Suppressor macrophage treated with lipopolysaccharide for 4 hours (primary cell): ENCODE measurements at regions not wholly inside any gene's neighbourhood (a gene's known extent, or its start where the extent isn't known, plus 50 kb on each side); places are given as distances from the start of the nearest gene placed in this dataset.
"Not testable (repeated sequence)": the region's sequence is repeated elsewhere in the genome, so short reads cannot be mapped to it uniquely, and the experiment has no call there.

ENCODE experiments used
- DNase-seq: peaks from one replicate; pipeline ENCODE4 v3.0.0-alpha.2; 2020

DNA sequence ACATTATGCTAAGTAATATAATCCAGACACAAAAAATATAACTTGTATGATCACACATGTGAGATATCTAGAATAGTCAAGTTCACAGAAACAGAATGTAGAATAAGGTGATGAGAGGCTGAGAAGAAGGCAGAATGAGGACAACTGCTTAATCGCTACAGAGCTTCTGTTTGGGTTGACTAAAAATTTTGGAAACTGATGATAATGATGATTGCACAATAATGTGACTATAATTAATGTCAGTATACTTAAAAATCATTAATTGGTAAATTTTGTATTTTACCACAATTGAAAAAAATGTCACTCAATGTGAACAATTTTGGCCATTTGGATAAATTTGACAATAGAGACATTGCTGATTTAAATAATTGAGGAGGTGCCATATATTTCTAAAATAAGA, 1374.4 kb upstream of the CDH8 start:
- no peak for DNase-seq

DNA sequence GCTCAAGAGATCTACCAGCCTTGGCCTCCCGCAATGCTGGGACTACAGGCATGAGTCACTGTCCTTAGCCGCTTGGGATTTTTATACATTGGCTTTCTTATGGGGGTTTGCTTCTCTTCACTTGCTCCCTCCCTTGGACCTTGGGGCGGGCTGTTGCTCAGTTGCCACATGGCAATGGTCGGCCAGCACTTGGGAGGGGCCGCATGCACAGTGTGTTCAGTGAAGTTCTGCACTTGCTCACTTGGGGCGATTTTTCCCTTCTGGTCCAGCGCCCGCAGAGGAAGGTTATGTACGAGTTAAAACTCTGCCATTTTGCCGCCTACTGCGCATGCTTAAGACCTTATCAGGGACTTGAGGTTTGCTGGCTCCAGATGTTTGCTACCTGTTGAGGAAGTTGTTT, 1367.6 kb upstream of the CDH8 start:
- no peak for DNase-seq

DNA sequence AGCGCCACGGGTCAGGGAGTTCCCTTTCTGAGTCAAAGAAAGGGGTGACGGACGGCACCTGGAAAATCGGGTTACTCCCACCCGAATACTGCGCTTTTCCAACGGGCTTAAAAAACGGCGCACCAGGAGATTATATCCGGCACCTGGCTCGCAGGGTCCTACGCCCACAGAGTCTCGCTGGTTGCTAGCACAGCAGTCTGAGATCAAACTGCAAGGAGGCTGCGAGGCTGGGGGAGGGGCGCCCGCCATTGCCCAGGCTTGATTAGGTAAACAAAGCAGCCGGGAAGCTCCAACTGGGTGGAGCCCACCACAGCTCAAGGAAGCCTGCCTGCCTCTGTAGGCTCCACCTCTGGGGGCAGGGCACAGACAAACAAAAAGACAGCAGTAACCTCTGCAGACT, 1352.0 kb upstream of the CDH8 start:
- not testable (repeated sequence) for DNase-seq

DNA sequence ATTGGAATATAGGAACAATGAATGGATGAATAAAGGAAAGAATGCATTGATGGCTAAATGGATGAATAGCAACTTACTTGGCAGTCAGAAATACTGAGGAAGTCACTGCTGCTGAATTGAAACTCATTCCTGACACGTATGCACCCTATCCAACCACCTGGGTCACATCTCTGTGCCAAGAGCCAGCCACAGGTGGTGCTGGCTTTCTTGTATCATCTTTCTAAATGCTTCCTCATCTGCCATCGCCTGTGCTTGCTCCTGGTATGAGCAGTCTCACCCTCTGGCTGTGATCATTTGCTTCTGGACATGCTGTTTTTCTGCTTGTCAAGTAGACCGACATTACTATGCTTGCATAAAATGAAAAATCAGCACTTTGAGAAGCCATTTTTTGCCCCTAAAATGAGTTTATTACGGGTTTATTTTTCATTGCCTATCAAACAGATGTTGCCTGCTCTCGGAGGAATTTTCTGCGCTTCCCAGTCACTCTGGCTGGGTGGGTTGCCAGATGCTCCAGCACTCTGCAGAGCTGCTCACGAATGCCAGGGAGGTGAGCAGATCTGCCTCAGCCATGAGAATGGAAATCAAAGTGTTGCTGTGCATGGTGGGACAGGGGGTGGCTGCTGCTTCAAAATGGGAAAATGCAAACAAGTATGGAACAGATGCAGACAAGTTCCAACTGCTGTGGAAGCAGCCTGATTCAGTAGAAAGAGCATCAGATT, 1349.6 kb upstream of the CDH8 start:
- no peak for DNase-seq

DNA sequence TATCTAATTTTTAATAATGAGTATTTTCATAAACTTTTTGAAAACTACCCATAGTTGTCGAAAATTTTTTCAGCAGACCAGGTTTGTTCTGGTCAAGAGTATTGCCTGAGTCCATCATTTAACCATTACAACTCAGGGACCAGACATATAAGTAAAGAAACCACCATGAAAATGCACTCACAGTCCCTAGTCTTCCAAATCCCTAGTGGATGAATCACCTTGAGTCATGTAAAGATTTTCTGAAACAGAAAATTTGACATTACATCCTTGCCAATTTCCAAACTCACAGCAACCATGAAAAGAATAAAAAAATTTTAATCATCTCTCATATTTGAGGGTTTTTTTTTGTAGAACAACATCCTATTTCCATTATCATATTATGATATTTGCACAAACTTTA, 1337.5 kb upstream of the CDH8 start:
- DNase-seq = no peak

DNA sequence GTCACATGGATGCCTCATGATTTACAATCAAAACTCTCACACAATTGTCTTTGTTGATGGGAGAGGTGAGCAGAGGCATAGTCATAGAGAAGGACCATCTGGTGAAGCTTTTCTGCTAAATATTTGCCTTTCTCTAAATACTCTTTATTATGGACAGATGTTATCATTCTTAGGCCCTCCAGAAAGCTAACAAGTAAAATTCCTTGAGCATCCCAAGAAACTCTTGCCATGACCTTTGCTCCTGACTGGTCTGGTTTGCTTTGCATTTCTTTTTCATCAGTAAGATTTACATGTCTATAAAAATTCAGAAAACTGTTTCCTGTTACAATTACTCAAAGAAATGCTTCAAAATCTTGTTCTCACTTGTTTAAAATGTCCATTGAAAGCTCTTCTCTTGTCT, 1336.6 kb upstream of the CDH8 start:
- no peak for DNase-seq

DNA sequence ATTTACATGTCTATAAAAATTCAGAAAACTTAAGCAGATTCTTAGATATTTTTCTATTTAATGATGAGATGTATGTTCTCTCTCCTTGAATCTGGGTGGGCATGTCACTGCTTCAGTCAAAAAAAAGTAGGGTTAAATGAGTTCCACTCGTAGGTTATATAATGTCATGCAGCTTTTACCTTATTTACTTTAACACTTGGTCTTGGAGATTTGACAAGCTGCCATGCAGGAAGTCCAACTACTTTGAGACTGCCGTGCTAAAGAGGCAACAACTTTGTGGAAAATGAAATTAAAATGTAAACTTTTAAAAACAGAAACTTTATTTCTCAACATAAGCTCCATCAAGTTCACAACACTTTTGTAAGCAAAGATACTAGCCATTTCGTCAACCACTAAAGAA, 1336.0 kb upstream of the CDH8 start:
- no peak for DNase-seq

DNA sequence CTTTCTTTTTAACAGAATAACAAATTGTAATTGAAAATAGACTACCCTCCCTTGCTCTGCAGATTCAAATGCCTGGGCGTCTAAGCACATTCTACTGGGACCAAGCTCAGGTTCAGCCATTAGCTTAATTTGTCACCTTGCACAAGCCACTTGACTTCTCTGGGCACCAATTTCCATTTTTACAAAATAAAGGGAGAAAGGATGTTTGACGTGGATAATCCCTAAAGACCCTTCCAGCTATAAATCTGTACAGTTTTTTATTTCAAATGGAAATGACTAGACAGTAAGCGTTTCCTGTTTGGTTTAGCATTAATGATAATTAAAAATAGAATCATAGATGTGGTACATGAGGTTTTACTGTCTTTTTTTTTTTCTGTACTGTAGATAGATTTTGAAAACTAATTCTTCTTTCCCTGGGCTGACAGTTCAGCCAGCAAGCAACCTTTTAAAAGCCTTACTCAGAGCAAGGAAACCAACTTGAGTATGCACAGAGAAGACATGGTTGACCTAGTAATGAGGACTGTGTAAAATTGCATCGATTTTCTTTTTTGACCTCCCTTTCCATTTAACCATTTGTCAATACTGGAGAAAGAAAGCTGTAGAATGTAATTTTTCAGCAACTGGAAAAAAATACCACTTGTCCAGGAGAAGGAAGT, 1329.5 kb upstream of the CDH8 start:
- no peak for DNase-seq

DNA sequence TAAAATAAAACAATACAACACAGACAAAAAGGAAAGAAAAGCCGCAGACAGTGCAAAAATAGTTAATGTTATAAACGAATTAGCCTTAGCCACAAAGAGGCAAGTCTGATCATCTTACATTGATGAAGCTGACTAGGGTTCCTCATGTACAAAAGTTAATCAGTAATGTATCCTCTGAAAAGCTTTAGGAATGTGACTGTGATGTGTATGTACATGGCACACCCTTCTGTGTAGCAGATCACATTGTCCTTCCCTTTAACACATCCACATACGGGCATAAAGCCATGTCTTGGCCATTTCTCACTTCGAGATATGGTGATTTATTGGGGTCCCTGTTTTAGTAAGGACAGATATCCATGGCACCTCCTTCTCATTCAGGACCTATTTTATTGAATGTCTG, 1327.5 kb upstream of the CDH8 start:
- DNase-seq = no peak

DNA sequence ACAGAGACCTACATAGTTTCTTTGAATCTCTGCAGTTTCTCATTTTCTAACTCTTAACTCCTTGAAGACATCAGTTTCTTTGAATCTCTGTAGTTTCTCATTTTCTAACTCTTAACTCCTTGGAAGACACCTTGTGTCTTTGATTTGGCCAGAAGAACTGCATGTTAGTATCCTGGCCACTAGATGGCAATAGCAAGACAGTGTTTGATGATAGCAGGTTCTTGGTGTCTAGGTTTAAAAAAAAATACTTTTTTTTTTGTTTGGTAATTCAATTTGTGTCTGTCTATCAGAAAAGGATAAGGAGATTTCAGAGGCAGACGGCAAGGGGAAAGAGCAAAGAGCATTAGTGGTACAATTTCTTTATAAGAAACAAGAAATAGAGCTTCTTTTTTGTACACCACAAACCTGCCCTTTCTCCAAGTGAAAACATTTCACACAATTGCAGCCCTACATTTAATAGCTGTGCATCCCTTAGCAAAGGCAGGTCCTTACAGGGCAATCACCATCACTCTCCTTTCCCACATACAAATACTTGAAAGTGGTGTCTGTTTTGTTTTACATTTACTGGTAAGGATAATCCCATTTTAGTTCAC, 1324.9 kb upstream of the CDH8 start:
- DNase-seq = peak; percentile 44

DNA sequence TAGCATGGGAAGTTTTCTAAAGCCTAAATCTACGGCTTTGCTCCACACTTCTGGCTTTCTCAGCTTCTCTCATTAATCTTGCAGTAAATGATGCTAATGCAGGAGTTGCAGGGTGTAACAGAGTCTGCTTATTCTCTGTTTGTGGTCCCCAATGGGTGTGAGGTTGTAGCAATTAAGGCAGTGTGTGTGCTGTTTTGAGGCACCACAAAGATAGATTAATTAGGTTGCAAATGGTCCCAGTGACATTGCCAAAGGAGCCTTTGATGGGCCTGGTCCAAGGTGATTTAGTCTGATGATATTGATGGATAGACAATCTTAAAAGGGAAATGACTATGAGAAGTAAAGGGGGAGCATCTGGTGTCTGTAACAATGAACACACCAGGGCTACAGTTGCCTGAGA, 1313.7 kb upstream of the CDH8 start:
- DNase-seq = no peak

DNA sequence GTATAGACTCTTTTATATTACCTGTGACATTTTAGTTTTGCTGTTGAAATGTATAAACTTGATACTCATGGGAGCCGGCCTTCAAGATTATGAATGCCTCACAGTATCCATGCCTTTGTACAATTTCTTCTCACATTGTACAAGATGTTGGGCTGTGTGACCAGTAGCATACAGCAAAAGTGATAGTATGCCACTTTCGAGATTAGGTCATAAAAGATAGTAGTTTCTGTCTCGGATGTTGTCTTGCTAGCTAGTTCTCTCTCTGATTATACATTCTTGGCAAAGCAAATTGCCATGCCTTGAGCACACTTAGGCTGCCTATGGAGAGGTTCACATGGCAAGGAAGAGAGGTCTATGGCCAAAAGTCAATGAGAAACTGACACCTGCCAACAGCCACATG, 1309.8 kb upstream of the CDH8 start:
- no peak for DNase-seq

DNA sequence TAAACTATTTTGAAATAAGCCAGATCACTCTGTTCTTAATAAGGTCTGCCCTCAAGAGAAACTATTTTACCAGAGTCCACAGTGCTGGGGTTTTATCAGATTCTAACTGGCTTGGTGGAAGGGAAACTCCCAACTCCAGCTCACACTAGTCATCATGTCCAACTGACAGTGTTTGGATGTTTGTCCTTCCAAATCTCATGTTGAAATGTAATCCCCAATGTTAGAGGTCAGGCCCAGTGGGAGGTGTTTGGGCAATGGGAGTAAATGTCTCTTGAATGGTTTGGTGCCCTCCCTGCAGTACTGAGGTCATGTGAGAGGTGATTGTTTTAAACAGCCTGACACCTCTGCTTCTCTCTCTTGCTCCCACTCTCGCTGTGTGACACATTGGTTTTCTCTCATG, 1301.0 kb upstream of the CDH8 start:
- DNase-seq = no peak

DNA sequence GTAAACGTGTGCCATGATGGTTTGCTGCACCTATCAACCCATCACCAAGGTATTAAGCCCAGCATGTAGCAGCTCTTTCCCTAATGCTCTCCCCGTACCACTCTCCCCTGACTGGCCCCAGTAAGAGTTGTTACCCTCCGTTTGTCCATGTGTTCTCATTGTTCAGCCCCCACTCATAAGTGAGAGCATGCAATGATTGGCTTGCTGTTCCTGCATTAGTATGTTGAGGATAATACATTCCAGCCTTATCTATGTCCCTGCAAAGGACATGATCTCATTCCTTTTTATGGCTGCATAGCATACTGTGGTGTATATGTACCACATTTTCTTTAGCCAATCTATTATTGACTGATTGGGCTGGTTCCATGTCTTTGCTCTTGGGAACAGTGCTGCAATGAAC, 1294.9 kb upstream of the CDH8 start:
- DNase-seq = no peak

DNA sequence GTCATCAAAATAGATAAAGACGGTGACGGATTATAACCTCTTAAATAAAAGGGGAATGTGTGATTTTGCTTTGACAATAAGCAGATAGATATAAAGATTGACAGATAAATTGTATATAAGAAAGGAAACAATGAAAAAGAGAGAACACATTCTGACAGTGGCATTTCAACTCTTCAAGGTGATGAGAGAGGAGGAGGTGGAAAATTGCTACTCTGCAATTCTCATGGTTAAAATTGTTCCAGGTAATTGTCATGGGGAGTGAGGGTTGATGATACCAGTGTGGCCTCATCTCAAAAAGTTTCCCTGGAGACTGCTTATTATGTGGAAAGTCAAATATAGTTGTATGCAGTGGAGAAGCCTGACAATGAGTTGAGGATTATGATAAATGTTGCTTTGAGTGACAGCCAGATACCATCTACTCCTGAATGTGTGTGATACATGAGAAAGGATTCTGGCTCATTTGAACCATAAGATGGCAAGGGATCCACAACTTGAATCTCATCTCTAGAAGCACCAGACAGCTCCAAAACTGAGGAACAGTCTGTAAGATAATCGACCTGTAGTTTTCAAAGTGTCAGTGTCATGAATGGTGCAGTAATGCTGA, 1290.6 kb upstream of the CDH8 start:
- no peak for DNase-seq

DNA sequence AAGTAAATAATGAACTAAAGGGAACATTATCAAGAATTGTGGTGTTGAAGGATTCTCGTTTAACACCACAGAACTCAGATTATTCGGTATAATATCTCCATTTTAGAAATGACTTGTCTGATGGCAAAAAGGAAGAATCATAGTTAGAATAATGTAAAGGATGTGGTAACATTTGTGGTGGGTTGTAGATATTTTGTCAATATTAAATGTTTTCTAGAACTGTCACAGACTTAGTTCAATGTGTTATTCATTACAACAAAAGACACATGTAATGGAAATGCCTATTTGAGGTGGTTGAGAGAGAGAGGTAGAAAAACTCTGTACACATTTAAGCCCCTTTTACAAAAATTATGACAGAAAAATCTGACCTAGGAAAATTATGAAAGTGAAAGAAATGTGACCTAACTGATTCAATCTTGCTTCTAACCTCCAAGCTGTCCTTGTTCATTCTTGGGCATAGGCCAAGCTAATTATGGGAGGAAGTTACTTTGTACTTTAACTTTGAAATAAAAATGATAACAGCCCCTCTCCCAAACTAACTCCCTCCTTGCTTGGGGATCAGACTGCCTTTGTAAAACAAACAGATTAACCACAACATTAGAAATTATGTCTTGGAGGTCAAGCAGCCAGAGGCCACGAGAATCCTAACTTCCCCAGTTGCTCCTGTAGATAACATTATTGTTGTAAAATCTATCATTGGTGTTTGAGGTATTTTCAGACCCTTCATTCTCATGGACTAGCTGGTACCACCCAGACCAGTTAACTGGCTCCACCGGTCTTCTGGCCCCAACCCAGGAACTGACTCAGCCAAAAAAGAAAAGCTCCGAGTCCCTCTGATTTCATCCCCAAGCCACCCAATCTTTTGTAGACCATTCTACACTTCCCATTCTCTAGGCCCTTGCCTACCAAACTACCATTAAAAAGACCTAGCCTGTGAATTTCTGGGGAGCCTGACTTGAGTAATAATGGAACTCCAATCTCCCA, 1287.8 kb upstream of the CDH8 start:
- DNase-seq = no peak

DNA sequence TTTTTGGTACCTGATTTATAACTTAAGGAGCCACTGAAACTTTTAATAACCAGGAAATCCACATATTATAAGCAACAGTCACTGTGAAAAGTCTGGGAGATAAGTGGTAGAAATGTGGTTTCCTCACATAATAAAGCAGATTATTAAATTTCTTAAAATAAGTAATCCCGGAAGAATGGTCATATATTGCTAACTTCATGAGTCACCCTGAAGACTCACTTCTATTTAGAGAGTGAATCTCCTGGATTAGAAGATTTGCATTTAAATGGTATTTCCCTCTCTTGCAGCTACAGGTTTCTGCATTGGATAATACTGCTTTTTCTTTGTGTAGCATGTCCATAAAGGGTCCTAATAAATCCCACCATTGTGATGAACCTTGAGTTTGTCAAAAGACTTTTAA, 1286.8 kb upstream of the CDH8 start:
- no peak for DNase-seq

DNA sequence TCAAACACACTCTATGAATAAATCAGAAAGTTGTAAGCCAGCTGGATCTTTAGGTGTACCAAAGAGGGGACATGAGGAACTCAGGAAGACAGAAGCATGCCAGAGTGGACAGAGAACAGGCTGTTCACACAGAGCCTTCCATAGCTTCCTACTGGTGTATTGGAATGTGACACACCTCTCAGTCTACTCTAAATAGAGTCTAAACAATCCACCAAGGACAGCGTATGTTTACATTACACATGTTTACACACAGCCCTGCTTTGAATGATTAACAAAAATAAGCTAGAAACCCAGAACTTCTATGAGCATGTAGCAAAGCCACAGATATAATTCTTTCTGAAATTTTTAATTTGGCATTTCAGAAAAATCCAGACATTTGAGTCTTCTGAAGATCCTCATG, 1279.0 kb upstream of the CDH8 start:
- DNase-seq = no peak

DNA sequence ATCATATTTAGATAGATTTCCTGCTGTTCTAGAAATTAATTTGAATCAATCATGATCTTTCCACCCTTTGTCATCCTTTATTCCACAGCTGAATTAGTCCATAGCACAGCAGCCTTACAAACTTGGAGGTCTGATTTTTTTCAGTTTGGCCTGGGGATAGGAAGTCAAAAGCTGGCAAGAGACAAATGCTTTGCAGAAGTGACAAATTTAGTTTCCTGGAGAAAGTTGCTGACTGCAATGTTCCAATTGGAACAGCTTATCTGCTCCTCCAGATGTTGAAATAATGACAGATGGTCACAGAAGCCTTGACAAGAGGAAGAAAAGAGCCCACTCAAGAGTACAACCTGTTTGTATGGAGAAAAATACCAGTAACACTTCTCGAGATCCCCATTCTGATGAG, 1276.1 kb upstream of the CDH8 start:
- DNase-seq = no peak

DNA sequence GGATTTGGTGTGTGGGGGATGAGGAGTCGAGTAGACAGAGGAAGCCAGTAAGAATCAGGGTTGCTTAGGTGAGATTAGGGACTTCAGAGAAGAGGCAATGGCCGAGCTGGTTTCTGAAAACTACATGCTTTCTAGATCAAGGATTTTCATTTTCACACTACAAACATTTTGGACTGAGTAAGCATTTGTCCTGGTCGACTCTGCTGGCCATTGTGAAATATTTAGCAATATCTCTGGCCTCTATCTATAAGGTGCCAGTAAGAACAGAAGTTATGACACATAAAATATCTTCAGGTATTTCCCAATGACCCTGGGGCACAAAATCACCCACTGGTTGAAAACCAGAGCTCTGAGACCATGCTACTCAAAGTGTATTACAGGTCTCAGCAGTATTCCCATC, 1275.1 kb upstream of the CDH8 start:
- no peak for DNase-seq

DNA sequence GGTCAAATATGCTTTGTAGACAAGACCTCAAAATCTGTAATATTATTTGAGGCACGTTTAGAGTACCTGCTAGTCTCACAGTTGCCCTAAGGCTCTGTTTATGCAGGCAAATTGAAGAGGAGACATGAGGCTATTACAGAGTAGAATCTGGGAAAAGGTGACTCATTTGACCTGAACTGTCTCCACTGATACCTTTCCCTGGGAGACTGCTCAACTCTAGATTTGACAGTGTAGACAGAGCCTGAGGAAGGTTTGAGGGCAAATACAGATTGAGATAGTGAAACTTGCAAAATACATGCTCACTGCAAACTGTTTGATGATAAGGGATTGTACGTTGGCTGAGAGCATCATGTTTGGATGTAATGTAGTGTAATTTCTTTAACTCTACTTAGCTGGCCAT, 1266.6 kb upstream of the CDH8 start:
- no peak for DNase-seq

DNA sequence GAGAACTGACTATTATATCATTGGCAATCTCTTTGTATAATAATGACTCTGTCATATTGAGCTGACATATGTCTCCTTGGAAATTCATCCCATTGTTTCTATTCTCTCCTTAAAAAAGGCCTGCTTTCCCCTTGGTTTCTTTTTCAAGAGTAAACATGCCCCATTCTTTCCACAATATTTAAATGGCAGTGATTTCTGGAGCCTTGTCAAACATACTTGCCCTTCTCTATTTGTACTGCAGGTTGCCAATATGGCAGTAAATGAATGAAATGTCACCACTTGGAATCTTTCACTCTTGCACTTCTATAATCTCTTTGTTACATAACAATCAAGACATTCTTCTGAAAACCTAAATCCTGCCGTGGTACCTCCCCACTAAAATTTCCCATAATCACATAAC, 1265.1 kb upstream of the CDH8 start:
- no peak for DNase-seq

DNA sequence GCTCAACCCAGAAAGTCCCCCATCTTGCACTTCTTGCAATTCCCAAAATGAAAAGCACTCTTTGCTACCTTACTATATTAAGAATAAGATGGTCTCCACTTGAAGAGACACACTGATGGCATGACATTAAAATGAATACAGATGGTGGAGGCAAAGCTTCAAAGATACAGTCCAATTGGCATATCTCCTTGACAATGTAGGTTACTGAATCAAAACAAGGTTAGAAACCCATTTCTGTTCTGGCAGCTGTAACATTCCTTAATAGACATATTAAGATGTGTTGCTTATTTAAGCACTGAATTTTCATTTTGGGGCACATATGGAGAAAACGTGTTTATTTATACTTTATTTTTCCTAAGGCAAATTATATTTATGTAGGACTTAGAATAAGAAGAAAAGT, 1262.8 kb upstream of the CDH8 start:
- DNase-seq = no peak
